Neuronal stem cell (in vitro differentiated cells): ENCODE measurements at regions not wholly inside any gene's neighbourhood (a gene's known extent, or its start where the extent isn't known, plus 50 kb on each side); places are given as distances from the start of the nearest gene placed in this dataset.

Source experiments
- DNase-seq: peaks from one replicate; pipeline ENCODE4 v3.0.0-alpha.2; 2013; ENCODE audit warnings: low spot score
- H2AFZ ChIP-seq: one replicate; pipeline ENCODE4 v1.6.1; 2013; ENCODE audit warnings: mild to moderate bottlenecking, low read length, inconsistent platforms
- H2AK5ac ChIP-seq: 2 replicates; pipeline ENCODE4 v1.6.1; 2013; ENCODE audit warnings: low read depth, mild to moderate bottlenecking, inconsistent platforms, low read length, moderate library complexity, mixed read lengths
- H2BK120ac ChIP-seq: 2 replicates; pipeline ENCODE4 v1.6.1; 2013; ENCODE audit warnings: low read depth, mild to moderate bottlenecking, inconsistent platforms, low read length, moderate library complexity, mixed read lengths
- H2BK12ac ChIP-seq: one replicate; pipeline ENCODE4 v1.6.1; 2013; ENCODE audit warnings: low read length, inconsistent platforms
- H2BK15ac ChIP-seq: 2 replicates; pipeline ENCODE4 v1.6.1; 2013; ENCODE audit warnings: mild to moderate bottlenecking, low read length, inconsistent platforms, mixed read lengths
- H2BK5ac ChIP-seq: one replicate; pipeline ENCODE4 v1.6.1; 2013; ENCODE audit warnings: inconsistent platforms, mild to moderate bottlenecking, low read length, moderate library complexity
- H3K14ac ChIP-seq: one replicate; pipeline ENCODE4 v1.6.1; 2013; ENCODE audit warnings: low read length, inconsistent platforms
- H3K18ac ChIP-seq: 2 replicates; pipeline ENCODE4 v1.6.1; 2013; ENCODE audit warnings: low read length, inconsistent platforms
- H3K23ac ChIP-seq: 2 replicates; pipeline ENCODE4 v1.6.1; 2013; ENCODE audit warnings: low read depth, mild to moderate bottlenecking, mixed read lengths, low read length, inconsistent platforms; ENCODE audit not compliant: poor library complexity
- H3K27ac ChIP-seq: replicated peaks from 3 replicates; pipeline ENCODE4 v1.5.1; 2013; ENCODE audit warnings: low read length, inconsistent platforms
- H3K27me3 ChIP-seq, 3 experiments: 2 replicates each; pipeline ENCODE4 v1.6.1; 2013; ENCODE audit warnings: low read length in 3 of 3, mild to moderate bottlenecking in 2 of 3, inconsistent platforms in 1 of 3, low read depth in 1 of 3, mixed read lengths in 1 of 3, moderate library complexity in 1 of 3; ENCODE audit not compliant: control insufficient read depth in 3 of 3, insufficient read depth in 3 of 3
- H3K36me3 ChIP-seq, 2 donors: replicated peaks in 1 of 2; 2 replicates each; pipeline ENCODE4 v1.6.1; 2013; ENCODE audit warnings: low read length in 2 of 2; ENCODE audit not compliant: control insufficient read depth in 2 of 2, insufficient read depth in 2 of 2
- H3K4ac ChIP-seq: 2 replicates; pipeline ENCODE4 v1.6.1; 2013; ENCODE audit warnings: inconsistent platforms, mild to moderate bottlenecking, low read length, moderate library complexity
- H3K4me1 ChIP-seq, 2 donors: 1 replicate in 1 of 2; 2 replicates in 1 of 2; pipeline ENCODE4 v1.6.1; 2013; ENCODE audit warnings: low read length in 2 of 2, low read depth in 1 of 2; ENCODE audit not compliant: control insufficient read depth in 2 of 2, insufficient read depth in 1 of 2
- H3K4me2 ChIP-seq: one replicate; pipeline ENCODE4 v1.6.1; 2013; ENCODE audit warnings: mild to moderate bottlenecking, low read length, inconsistent platforms; ENCODE audit not compliant: insufficient read depth, poor library complexity, severe bottlenecking
- H3K4me3 ChIP-seq, 2 donors: 2 replicates each; pipeline ENCODE4 v1.5.1; 2013; ENCODE audit warnings: low read length in 2 of 2, mild to moderate bottlenecking in 2 of 2, inconsistent platforms in 1 of 2, moderate library complexity in 1 of 2
- H3K79me1 ChIP-seq: one replicate; pipeline ENCODE4 v1.6.1; 2013; ENCODE audit warnings: low read depth, mild to moderate bottlenecking, inconsistent platforms, low read length, moderate library complexity
- H3K9ac ChIP-seq: one replicate; pipeline ENCODE4 v1.6.1; 2013; ENCODE audit warnings: mild to moderate bottlenecking, low read depth, low read length, inconsistent platforms; ENCODE audit not compliant: poor library complexity
- H3K9me3 ChIP-seq, 2 donors: replicated peaks in 1 of 2; 2 replicates each; pipeline versions ENCODE3 to v1.6.1; 2013; ENCODE audit warnings: low read length in 2 of 2, mild to moderate bottlenecking in 2 of 2, inconsistent platforms in 1 of 2, low read depth in 1 of 2, mixed read lengths in 1 of 2, moderate library complexity in 1 of 2; ENCODE audit not compliant: control insufficient read depth in 2 of 2, insufficient read depth in 1 of 2
- H4K8ac ChIP-seq: one replicate; pipeline ENCODE4 v1.6.1; 2013; ENCODE audit warnings: low read depth, mild to moderate bottlenecking, inconsistent platforms, low read length, moderate library complexity
- H4K91ac ChIP-seq: one replicate; pipeline ENCODE4 v1.6.1; 2013; ENCODE audit warnings: low read length, low read depth, mild to moderate bottlenecking, inconsistent platforms; ENCODE audit not compliant: poor library complexity
- WGBS, 2 donors: extraction: QIAGEN DNeasy Blood & Tissue Kit; methylation state at CpG; one replicate each; pipeline ENCODE4 v1.1.7; 2013; ENCODE audit warnings: missing lambda C conversion rate in 2 of 2, mixed read lengths in 1 of 2; ENCODE audit not compliant: insufficient read length in 2 of 2, insufficient replicate concordance in 1 of 2; ENCODE audit errors: extremely low coverage in 2 of 2; 5-methylcytosine and 5-hydroxymethylcytosine counted together

DNA sequence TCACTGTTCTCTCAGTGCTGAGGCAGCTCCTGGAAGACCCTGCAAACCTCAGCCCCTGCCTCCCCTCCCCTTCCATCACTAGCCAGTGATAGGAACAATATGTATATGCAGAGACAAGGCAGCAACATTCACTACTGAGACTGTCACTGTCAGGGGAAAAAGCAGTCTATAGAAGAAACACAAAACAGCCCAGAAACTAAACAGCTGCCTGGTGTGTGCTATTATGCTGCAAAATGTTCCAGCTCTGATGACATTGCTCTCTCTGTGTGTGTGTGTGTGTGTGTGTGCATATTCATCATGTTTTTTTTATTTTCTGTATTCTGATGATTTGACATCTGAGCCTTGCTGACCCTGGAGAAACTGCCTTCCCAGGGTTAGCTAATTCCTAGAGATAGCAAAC, 147.2 kb downstream of the SPATA18 start:
- H4K8ac ChIP-seq: no peak overlapping the region
- DNase-seq: no peak
- no peak overlapping the region for H3K9ac ChIP-seq
- H3K9me3 ChIP-seq: peaks cover 0 to 2% of the 10 kb centered on the region in 2 donors
- no peaks in the 10 kb centered on the region for H3K27me3 ChIP-seq
- no peak overlapping the region for H3K27ac ChIP-seq
- peaks cover 0 to 8% of the 10 kb centered on the region in 2 donors for H3K4me1 ChIP-seq
- no peak overlapping the region for H4K91ac ChIP-seq
- no peak overlapping the region for H3K23ac ChIP-seq
- H3K14ac ChIP-seq: no peak overlapping the region
- H3K4me2 ChIP-seq: no peak overlapping the region
- no peak overlapping the region for H2BK5ac ChIP-seq
- no peak overlapping the region for H3K4ac ChIP-seq
- no peak overlapping the region for H2AK5ac ChIP-seq
- H2BK15ac ChIP-seq: no peak overlapping the region
- no peak overlapping the region for H3K18ac ChIP-seq
- H2AFZ ChIP-seq: no peak overlapping the region
- H2BK12ac ChIP-seq: no peak overlapping the region
- H3K36me3 ChIP-seq: no peaks in the 10 kb centered on the region
- no peak overlapping the region for H2BK120ac ChIP-seq
- H3K79me1 ChIP-seq: no peaks in the 10 kb centered on the region
- no peak overlapping the region for H3K4me3 ChIP-seq

GRCh38 chr4:52199574-52200338, 148.7 kb downstream of the SPATA18 start:
- H3K4me2 ChIP-seq: no peak overlapping the region
- no peak for DNase-seq
- peak overlapping the region in 1 of 2 donors; percentile 70 for H3K4me3 ChIP-seq
- H3K23ac ChIP-seq: no peak overlapping the region
- H4K8ac ChIP-seq: no peak overlapping the region
- no peak overlapping the region for H2BK120ac ChIP-seq
- H3K27me3 ChIP-seq: no peaks in the 10 kb centered on the region
- WGBS, 2 donors: 100% methylated on average over 1 of the region's 3 CpGs; no CpG with 5 or more reads in 1 of the 2 donors
- no peak overlapping the region for H3K4ac ChIP-seq
- peak overlapping the region; percentile 67 for H3K14ac ChIP-seq
- H2BK5ac ChIP-seq: no peak overlapping the region
- no peak overlapping the region for H2BK12ac ChIP-seq
- H3K9ac ChIP-seq: peak overlapping the region; percentile 24
- H3K18ac ChIP-seq: no peak overlapping the region
- H2AK5ac ChIP-seq: no peak overlapping the region
- H3K27ac ChIP-seq: no peak overlapping the region
- H3K79me1 ChIP-seq: no peaks in the 10 kb centered on the region
- H3K9me3 ChIP-seq: peaks cover 0 to 2% of the 10 kb centered on the region in 2 donors
- no peak overlapping the region for H2BK15ac ChIP-seq
- no peak overlapping the region for H2AFZ ChIP-seq
- no peaks in the 10 kb centered on the region for H3K36me3 ChIP-seq
- peaks cover 0 to 8% of the 10 kb centered on the region in 2 donors for H3K4me1 ChIP-seq
- H4K91ac ChIP-seq: peak overlapping the region; percentile 32

DNA sequence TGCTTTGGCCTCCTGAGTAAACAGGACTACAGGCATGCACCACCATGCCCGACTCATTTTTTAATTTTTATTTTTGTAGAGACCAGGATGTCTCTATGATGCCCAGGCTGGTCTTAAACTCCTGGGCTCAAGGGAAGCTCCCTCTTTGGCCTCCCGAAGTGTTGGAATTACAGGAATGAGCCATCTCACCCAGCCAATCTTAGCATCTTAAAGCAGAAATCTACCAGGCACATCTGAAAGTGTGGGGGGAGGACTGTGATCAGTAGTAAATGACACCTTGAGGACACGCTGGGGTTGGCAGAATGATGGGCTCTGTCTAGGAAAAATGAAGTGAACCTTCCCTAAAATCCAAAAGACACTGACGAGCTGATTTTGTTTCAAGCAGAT, 149.2 kb downstream of the SPATA18 start:
- Histone ChIP-seq H4K8ac (no peak overlapping the region), H2AK5ac (no peak overlapping the region), H2BK15ac (no peak overlapping the region), H2BK5ac (no peak overlapping the region), H3K79me1 (no peaks in the 10 kb centered on the region), H2AFZ (no peak overlapping the region), H3K27me3 (no peaks in the 10 kb centered on the region), H3K4ac (no peak overlapping the region), H3K9ac (no peak overlapping the region), H3K4me3 (no peak overlapping the region), H3K14ac (no peak overlapping the region), H3K27ac (no peak overlapping the region), H2BK120ac (no peak overlapping the region), H3K23ac (no peak overlapping the region), H4K91ac (no peak overlapping the region), H3K18ac (no peak overlapping the region), H2BK12ac (no peak overlapping the region), H3K4me1 (peaks cover 0 to 8% of the 10 kb centered on the region in 2 donors), H3K36me3 (no peaks in the 10 kb centered on the region), H3K4me2 (no peak overlapping the region), H3K9me3 (peaks cover 0 to 2% of the 10 kb centered on the region in 2 donors)
- no peak for DNase-seq
- WGBS, 2 donors: no CpG with 5 or more reads among the region's 4 CpGs

GRCh38 chr4:52201715-52202114, 150.6 kb downstream of the SPATA18 start:
- H3K9me3 ChIP-seq: peaks cover 0 to 2% of the 10 kb centered on the region in 2 donors
- WGBS, 2 donors: no CpG with 5 or more reads among the region's 1 CpG
- H3K36me3 ChIP-seq: no peaks in the 10 kb centered on the region
- no peak overlapping the region for H3K4me2 ChIP-seq
- H3K79me1 ChIP-seq: no peaks in the 10 kb centered on the region
- peaks cover 0 to 8% of the 10 kb centered on the region in 2 donors for H3K4me1 ChIP-seq
- H3K27me3 ChIP-seq: no peaks in the 10 kb centered on the region
- H2AK5ac ChIP-seq: no peak overlapping the region
- no peak overlapping the region for H3K9ac ChIP-seq
- H2BK15ac ChIP-seq: no peak overlapping the region
- H3K4me3 ChIP-seq: no peak overlapping the region
- no peak overlapping the region for H3K27ac ChIP-seq
- H3K18ac ChIP-seq: no peak overlapping the region
- no peak overlapping the region for H2BK12ac ChIP-seq
- H4K91ac ChIP-seq: no peak overlapping the region
- no peak overlapping the region for H3K4ac ChIP-seq
- H3K14ac ChIP-seq: no peak overlapping the region
- H2AFZ ChIP-seq: no peak overlapping the region
- no peak overlapping the region for H3K23ac ChIP-seq
- H2BK5ac ChIP-seq: no peak overlapping the region
- DNase-seq: no peak
- H2BK120ac ChIP-seq: no peak overlapping the region
- no peak overlapping the region for H4K8ac ChIP-seq
